Pons (tissue), 1 donor: ENCODE measurements at regions not wholly inside any gene's neighbourhood (a gene's known extent, or its start where the extent isn't known, plus 50 kb on each side); places are given as distances from the start of the nearest gene placed in this dataset.

Experiments used
- DNase-seq: peaks from one replicate; pipeline ENCODE4 v3.0.0-alpha.2; 2016; ENCODE audit warnings: low spot score

DNA sequence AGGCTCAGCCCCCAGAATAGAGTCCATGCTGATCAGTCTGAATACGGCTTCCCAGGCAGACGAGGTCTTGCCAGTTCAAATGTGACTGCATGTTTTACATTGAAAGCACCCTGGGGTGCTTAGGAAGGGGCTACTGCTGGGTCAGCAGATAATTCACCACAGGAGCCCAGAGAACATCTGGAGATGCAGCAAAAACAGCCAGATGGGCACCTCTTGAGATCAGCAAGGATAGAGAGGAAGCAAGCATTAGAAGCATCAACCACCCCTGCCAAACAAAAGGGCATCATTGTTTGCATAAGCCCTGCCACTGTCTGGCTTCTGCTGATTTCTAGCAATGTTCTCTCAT is 403.1 kb downstream of the RRAGC start:
- peak; percentile 21 for DNase-seq

DNA sequence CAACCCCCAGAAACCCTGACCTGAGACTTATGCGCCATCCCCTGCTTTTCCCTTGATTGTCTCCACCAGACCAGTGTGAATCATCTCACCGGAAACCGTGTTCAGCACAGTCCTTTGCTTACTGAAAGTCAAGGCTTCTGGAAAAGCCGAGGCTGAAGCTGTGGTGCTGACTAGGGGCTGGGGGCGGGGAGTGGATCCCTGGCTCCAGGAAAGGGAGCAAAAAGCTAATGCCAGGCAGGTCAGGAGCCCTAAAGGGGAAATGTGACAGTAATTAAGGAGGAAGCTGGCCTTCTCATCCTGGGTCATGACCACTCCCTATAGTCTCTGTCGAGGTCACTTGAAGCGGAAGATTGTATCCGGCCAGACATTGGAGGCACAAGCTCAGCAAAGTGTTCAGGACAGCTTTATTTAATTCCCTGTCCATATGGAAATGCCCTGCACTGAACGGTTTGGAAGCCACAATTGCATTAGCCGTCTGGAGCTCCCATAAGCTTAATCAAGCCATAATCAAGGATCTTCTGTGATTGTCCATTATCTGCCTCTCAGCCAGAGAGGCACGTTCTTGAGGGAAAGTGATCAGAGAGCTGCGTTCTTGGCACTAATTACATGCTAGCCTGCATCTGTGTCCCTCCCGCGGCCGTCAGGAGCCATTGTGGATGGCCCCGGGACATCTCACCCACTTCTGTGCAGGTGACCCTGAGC is 403.6 kb downstream of the RRAGC start:
- no peak for DNase-seq

DNA sequence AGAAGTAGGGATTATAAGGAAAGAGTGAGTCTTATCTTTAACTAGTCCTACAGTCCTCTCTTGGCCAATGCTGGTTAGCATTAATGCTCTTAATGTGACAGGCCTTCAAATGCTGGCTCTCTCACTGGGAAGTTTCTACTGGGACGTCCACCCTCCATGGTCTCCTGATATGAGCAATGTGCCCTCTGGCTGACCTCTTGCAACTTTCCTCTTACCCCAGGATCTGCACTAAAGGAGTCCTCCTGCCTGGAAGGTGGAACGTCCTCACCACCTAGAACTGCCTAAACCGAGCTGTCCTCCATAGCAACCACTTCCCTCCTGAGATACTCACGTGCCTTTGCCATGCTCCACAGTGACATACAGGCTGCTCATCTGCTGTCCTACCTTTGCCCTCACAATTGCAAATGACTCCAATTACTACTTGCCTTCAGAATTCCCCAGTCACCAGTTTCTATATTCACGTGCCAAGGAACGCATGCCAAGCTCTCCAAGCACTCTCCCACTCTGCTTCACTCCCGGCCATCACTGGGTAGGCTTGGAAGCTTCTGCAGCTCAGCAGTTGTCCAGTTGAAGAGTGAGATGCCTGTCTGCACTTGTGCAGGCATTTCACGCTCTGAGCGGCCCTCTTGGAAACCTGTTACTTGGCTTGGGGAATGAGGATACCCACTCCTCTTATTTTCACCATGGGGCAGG is 404.7 kb downstream of the RRAGC start:
- no peak for DNase-seq

- no peak for DNase-seq
Observed at GRCh38 chr1:38454236-38454635, 405.3 kb downstream of the RRAGC start.

- no peak for DNase-seq
Observed at GRCh38 chr1:38452246-38452645, 405.7 kb upstream of the POU3F1 start.

DNA sequence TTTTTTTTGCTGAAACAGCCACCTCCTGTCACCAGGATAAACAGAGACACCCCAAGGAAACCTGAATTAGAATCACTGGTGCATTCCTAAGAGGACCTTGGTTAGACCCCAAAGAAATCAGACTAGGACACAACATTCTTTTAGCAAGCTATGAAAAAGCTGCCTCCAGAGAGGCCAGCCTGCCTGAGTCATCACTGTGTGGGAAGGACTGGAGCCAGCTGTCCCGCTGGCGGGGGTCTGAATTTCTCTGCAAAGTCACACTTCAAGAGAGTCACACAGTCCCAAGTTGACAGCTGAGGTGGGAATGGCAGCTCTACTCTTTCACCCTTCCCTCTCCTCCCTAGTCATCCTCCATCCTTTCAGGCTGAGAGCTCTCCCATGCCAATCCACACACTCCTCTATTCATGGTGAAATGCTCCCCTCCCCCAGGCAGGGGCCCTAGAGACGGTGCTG is 405.0 kb upstream of the POU3F1 start:
- DNase-seq: no peak

DNA sequence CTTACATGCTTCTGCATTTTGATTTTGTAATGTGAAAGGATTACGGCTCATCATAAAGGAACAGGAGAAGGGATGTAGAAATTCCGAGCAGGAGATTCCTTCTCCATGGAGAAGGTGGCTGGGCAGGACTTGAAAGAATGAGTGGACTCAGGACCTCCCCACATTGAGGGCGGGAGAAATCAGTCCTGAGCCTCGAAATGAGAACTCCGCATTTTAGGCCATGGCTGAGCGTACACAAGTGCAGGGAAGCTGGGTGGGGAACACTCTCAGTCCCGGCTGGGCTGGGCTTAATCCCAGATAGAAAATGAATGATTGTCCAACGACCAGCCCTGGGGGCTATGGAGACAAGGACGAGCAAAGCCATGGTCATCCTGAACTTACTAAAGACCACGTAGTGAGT is 402.3 kb upstream of the POU3F1 start:
- DNase-seq: no peak

DNA sequence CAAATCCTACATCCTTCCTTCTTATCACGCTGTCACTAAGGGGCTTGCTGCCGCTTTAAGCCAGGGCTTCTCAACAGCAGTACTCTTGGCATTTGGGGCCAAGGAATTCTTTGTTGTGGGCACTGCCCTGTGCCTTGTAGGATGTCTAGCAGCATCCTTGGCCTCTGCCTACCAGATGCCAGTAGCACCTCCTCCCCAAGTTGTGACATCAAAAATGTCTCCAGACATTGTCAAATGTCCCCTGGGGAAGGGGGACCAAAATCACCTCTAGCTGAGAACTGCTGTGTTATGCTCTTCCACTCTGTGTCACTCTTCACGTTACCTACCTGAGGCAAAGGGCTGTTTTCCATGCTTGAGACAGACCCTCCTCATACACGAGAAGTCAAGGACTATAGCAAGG is 400.3 kb upstream of the POU3F1 start:
- DNase-seq: no peak

GRCh38 chr1:38444770-38445442 is 398.3 kb upstream of the POU3F1 start:
- DNase-seq: no peak

- no peak for DNase-seq
Observed at GRCh38 chr1:38444311-38444710, 397.7 kb upstream of the POU3F1 start.

GRCh38 chr1:38440402-38440801 is 393.8 kb upstream of the POU3F1 start:
- DNase-seq: no peak

DNA sequence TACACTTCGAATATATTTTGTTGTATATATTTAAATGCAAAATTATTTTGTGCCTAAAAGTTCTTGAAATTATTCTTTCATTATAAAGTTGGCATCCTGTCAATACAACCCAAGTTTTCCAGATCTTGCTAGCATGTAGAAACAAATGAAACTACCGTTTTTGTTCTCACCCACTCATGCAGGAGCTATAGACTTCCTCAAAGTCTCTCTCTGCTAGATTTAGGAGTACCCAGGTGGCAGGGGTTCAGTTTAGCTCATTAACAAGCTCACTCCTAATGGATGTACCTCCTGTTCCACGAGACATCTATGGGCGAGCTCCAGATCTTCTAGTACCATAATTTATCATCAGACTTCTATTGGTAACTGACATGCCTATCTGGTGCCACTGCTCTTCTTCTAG is 390.2 kb upstream of the POU3F1 start:
- DNase-seq: no peak

- no peak for DNase-seq
Observed at GRCh38 chr1:38436006-38436405, 389.4 kb upstream of the POU3F1 start.

GRCh38 chr1:38433084-38433722 is 386.6 kb upstream of the POU3F1 start:
- DNase-seq: peak; percentile 25

DNA sequence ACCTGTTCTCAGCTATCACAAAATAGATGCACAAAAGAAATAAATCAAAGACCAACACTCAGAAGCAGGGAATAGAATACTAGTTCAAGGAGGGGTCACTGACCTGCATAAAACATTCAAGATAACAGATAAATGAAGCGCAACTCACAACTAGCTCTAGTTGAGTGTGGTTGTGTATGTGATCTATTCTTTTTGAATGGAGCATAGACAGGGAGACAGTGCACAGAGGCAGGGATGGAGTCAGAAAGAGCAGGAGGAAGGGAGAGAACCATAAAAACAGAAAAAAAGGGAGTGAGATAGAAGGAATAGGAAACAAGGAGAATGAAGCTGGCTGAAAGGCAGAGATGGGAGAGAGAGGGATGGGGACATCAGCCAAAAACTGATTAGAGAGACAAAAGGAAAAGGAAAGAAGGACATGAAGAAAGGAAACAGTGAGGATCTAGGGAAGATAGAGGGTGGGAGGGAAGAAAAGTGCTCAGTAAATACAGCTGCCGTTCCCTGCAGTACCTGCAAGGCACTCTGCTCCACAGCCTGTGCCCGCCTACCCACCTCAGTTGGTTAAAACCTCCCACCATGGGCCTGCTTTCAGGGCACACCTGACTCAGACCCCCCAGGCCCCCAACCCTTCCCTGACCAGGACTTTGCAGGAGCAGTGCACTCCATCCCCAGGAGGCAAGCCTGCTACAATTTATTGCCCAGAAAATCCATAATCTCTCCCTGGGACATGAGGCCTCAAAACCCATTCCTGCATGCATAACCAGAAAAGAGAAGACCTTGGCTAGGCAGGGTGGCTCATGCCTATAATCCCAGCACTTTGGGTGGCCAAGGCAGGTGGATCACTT is 385.2 kb upstream of the POU3F1 start:
- no peak for DNase-seq

DNA sequence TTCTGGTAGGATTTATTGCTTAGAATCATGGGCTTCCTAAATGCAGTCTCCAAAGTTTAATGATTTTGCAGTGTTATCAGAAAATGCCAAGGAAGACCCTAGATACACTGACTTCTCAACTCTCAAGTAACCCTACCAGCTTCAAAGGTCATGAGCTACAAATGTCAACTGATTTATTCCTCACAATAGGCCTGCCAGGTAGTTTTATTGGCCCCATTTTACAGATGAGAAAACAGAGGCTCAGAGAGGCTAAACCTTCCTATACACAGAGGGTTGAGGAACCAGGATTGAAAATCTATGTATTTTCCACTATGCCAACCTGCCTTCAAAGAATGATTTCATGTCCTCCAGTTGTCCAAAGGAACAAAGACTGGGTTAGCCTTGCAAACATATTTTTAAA is 384.4 kb upstream of the POU3F1 start:
- no peak for DNase-seq

- no peak for DNase-seq
Observed at GRCh38 chr1:38424677-38425076, 378.1 kb upstream of the POU3F1 start.

DNA sequence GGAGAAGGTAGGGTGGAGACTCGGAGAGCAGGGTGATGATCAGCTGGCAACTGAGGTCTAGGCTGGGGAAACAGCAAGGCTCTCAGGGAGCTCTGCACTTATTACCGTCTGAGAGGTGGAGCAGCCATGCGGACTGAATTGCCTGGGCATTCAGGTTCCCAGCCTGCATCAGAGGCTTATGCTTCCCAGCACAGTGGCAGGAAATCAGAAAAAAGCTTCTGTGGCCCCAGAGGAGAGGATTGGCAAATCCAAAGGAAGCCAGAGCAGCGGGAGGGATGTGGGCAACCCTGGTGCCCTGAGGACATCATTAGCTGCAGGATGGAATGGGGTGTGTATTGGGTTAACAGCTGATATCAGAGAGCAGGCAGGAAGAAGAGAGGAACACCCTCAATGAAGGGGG is 374.1 kb upstream of the POU3F1 start:
- DNase-seq: no peak

- peak; percentile 54 for DNase-seq
Observed at GRCh38 chr1:38418195-38419030, 371.8 kb upstream of the POU3F1 start.

DNA sequence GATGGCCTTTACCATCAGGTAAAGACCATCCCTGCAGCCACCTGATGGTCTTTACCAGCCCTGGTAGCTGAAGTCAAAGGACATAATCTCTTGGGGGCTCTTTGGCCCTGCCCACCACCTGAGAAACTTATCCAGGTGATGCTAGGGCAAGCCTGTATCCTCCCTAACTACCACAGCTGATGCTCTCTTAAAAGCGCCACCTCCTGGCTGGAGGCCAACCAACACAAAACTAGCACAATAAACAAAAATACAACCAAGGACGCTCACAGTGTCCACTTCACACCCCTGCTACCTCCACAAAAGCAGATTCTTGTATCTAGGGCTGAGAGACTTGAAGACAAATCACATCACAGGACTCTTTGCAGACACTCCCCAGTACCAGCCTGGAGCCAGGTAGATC is 357.1 kb upstream of the POU3F1 start:
- DNase-seq: no peak

DNA sequence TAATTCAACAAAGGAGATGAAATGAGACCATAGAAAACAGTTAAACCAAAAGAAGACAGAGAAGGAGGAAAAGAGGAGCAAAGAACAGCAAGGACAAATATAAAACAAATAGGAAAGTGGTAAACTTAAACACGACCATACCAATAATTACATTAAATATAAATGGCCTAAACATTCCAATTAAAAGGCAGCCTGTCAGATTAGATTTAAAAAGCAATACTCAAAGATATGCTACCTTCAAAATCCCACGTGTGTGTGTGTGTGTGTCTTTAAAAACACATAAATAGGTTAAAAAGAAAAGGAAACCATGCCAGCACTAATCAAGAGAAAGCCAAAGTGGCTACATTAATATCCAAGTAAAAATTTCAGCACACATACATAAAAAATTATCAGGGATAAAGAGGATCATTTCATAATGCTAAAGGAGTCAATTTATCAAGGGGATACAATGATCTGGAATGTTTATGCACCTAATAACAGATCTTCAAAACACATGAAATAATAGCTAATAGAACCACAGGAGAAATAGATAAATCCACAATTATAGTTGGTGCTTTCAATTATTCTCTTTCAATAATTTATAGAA is 355.7 kb upstream of the POU3F1 start:
- DNase-seq: no peak
